Cardiac muscle cell (in vitro differentiated cells and primary cell): ENCODE measurements at regions not wholly inside any gene's neighbourhood (a gene's known extent, or its start where the extent isn't known, plus 50 kb on each side); places are given as distances from the start of the nearest gene placed in this dataset.
A peak's percentile ranks its signal among the peaks of the same experiment; 100 is the strongest.

Source experiments
- DNase-seq, 2 donors: peaks; one replicate each; pipeline versions ENCODE4 v3.0.0 to v3.0.0-alpha.2; 2010 to 2017; ENCODE audit warnings: low read depth in 1 of 2, low spot score in 1 of 2
- H3K27ac ChIP-seq: fragments of 200-600 bp; sonication (generic); 2 replicates; pipeline ENCODE4 v1.5.1; 2016
- H3K27me3 ChIP-seq: fragments of 200-600 bp; sonication (generic); 2 replicates; pipeline ENCODE4 v1.6.0; 2016; ENCODE audit warnings: control low read depth
- H3K36me3 ChIP-seq: fragments of 200-600 bp; sonication (generic); 2 replicates; pipeline ENCODE4 v1.5.1; 2016; ENCODE audit warnings: control low read depth
- H3K4me1 ChIP-seq: fragments of 200-600 bp; sonication (generic); 2 replicates; pipeline ENCODE4 v1.8.1; 2017; ENCODE audit warnings: low read depth, mild to moderate bottlenecking, mixed run types
- H3K4me3 ChIP-seq: fragments of 200-600 bp; sonication (generic); 2 replicates; pipeline ENCODE4 v1.5.1; 2016; ENCODE audit warnings: mild to moderate bottlenecking
- H3K9me3 ChIP-seq: fragments of 200-600 bp; sonication (generic); 2 replicates; pipeline ENCODE4 v1.5.1; 2017; ENCODE audit warnings: low read depth, mild to moderate bottlenecking, control low read depth
- CTCF ChIP-seq: IDR thresholded peaks from 2 replicates; pipeline ENCODE4 v1.5.1; 2012; ENCODE audit warnings: low read depth, mild to moderate bottlenecking, low read length

GRCh38 chr1:218611916-218612585, 266.9 kb downstream of the TGFB2 start:
- no peak overlapping the region for H3K27ac ChIP-seq
- H3K36me3 ChIP-seq: no peaks in the 10 kb centered on the region
- H3K9me3 ChIP-seq: no peaks in the 10 kb centered on the region
- no peaks in the 10 kb centered on the region for H3K4me1 ChIP-seq
- TF ChIP-seq CTCF: no peak
- no peak for DNase-seq
- H3K27me3 ChIP-seq: no peaks in the 10 kb centered on the region
- H3K4me3 ChIP-seq: no peak overlapping the region

DNA sequence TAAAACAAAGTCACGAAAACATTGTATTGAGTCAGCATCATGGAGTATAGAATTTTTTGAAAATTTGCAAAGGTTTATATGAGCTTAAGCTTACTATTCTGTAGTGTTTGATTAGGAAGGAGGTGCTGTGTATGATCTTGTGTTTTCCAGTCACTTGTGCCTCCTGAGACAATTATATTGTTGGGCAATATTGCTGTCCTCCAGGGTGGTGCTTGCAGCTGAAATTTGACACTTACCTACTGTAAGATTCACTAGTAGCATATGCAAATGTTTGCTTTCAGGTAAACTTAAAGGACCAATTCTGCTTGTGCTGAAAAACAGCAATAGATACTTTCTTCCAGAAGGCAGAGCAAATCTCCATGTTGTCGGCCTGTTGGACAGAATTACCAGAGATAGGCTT, 268.0 kb downstream of the TGFB2 start:
- H3K27ac ChIP-seq: no peak overlapping the region
- H3K36me3 ChIP-seq: no peaks in the 10 kb centered on the region
- no peaks in the 10 kb centered on the region for H3K9me3 ChIP-seq
- H3K4me3 ChIP-seq: no peak overlapping the region
- TF ChIP-seq CTCF: no peak
- no peaks in the 10 kb centered on the region for H3K27me3 ChIP-seq
- DNase-seq: no peak
- H3K4me1 ChIP-seq: no peaks in the 10 kb centered on the region

DNA sequence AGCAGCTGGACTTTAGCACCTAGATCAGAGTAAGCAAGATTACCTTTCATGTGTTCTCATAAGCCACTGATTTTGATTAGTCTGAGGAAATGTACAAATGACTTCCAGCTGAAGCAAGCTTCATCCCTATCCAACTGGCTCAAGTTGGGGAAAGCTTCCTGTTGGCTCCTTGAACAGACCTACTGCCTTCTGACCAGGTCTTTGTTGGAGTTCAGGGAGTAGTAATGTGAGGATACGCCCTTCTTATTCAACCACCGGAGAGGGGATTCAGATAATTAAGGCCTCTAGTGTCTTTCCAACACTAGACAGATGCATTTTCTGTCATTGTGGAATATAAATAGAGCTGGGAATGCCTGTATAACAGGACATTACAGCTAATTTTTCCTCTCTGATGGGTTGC, 268.9 kb downstream of the TGFB2 start:
- no peak for TF ChIP-seq CTCF

DNA sequence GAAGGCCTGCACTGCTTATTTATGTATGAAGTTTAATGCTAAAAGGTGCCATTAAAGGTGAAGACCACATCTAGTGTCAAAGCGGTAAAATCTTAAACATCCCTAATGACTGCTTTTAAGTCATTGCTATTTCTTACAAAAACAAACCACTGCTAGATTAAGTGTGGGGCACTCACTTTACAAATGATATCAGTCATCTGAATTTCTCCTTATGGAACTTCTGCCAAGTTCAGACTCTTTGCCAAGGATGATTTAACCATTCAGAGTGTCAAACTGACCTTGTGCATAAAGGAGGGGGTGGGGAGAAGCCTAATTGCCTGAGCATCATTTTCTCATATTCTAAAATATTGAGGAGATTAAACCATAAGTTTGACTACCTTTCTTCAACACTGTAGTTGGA, 271.5 kb downstream of the TGFB2 start:
- H3K4me1 ChIP-seq: no peaks in the 10 kb centered on the region
- no peaks in the 10 kb centered on the region for H3K9me3 ChIP-seq
- no peak for TF ChIP-seq CTCF
- H3K36me3 ChIP-seq: no peaks in the 10 kb centered on the region
- H3K27ac ChIP-seq: no peak overlapping the region
- H3K27me3 ChIP-seq: no peaks in the 10 kb centered on the region
- peak in 1 of 2 donors; percentile 42 for DNase-seq
- no peak overlapping the region for H3K4me3 ChIP-seq

More for the DNA sequence above, 268.9 kb downstream of the TGFB2 start:
- no peak for DNase-seq
- Histone ChIP-seq H3K4me3 (no peak overlapping the region), H3K4me1 (no peaks in the 10 kb centered on the region), H3K27ac (no peak overlapping the region), H3K9me3 (no peaks in the 10 kb centered on the region), H3K27me3 (no peaks in the 10 kb centered on the region), H3K36me3 (no peaks in the 10 kb centered on the region)

DNA sequence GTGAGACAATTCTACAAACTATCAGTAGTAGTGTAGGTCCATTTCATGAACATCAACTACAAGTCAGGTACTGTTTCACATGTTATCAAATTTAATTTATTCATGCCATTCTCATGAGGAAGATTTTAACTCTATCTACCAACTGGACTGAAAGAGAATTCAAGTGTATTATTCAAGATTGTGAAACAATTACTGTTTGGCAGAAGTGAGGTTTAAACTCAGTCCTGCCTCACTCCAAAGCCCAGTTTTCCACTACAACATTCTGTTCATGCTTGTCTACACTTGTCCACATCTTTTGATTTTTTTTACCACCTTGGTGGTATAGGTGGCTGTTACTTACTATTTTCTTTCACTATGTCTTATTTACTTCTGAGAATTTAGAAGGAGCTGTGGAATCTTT, 272.9 kb downstream of the TGFB2 start:
- TF ChIP-seq CTCF: no peak
- Histone ChIP-seq H3K27ac (no peak overlapping the region), H3K4me1 (no peaks in the 10 kb centered on the region), H3K36me3 (no peaks in the 10 kb centered on the region), H3K4me3 (no peak overlapping the region), H3K9me3 (no peaks in the 10 kb centered on the region), H3K27me3 (no peaks in the 10 kb centered on the region)
- no peak for DNase-seq

DNA sequence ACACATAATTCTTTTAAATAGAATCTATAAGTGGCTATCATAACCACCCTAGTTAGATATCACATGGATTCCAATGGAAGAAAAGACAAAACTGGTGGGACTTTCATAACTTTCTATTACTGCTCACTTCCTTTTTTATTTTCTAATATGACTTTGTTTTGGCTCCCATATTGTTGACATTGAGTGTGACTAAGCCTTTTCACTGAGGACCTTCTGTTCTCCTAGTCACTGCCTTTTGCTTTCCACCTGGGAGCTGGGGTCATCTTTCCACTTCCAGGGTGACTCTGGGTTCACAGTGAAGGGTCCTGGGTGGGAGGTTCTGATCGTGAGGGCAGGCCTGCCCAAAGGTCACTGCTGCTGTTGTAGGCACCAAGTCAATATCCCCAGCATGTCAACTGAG, 275.8 kb downstream of the TGFB2 start:
- Histone ChIP-seq H3K4me1 (no peaks in the 10 kb centered on the region), H3K9me3 (no peaks in the 10 kb centered on the region), H3K27me3 (no peaks in the 10 kb centered on the region), H3K36me3 (no peaks in the 10 kb centered on the region), H3K27ac (no peak overlapping the region), H3K4me3 (no peak overlapping the region)
- TF ChIP-seq CTCF: no peak
- no peak for DNase-seq
